ENCODE measurements at regions not wholly inside any gene's neighbourhood (a gene's known extent, or its start where the extent isn't known, plus 50 kb on each side); places are given as distances from the start of the nearest gene placed in this dataset.
A peak's percentile ranks its signal among the peaks of the same experiment; 100 is the strongest.

GRCh38 chr1:109821831-109822745, 58.4 kb upstream of the EPS8L3 start:
- ChIA-PET POLR2A (no interaction called here), CTCF (interaction anchor here (0.6 to 1.0 kb wide), 2 partner anchors 163 to 364 kb away, joined by 3 to 5 read pairs; partner anchors contain the start of gene AHCYL1)
- no peak overlapping the region for H3K4me3 ChIP-seq (ENCODE audit: low read depth, low read length)
- no peaks in the 10 kb centered on the region for H3K36me3 ChIP-seq (ENCODE audit: control insufficient read depth in 2 of 2, insufficient read depth in 1 of 2, low read length in 2 of 2)
- TF ChIP-seq EGR2 (tag by site-specific recombination; IDR thresholded peaks at IDR 0.05; ENCODE audit: low read depth) (0 out of 2 replicates have a peak, but pooled peaks have one; percentile 24), ZNF776 (tag by site-specific recombination; IDR thresholded peaks at IDR 0.05; ENCODE audit: borderline replicate concordance) (no peak), ZFHX2 (tag by site-specific recombination; conservative IDR thresholded peaks at IDR 0.05) (0 out of 2 replicates have a peak, but pooled peaks have one; percentile 23)
- H3K4me1 ChIP-seq (ENCODE audit: control insufficient read depth, insufficient read depth, low read length): no peaks in the 10 kb centered on the region
- H3K27ac ChIP-seq (ENCODE audit: extremely low read depth, low read depth, low read length): no peak overlapping the region
- no peaks in the 10 kb centered on the region for H3K9me3 ChIP-seq (ENCODE audit: control insufficient read depth, insufficient read depth, low read depth, low read length)

DNA sequence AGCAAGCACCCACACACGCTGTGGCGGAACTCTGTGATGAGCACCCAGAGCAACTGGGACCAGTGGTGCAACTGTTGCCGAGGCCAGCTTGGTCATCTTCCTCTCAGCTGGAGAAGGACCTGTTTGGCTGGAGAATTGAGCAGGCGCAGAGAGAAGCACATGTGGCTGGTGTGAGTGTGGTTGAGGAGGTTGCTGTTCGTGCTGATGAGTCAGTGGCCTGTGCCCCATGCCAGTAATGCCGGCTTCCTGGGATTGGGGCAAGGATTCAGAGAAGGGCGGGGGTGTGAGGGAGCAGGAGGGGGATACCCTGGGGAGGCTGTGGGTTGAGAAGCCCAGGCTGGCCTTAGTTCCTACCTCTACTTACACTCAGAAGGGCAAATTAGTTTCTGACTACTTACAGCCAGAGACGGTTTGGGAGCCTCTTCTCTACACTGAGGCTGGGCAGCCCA, 57.5 kb upstream of the EPS8L3 start:
- ChIA-PET CTCF (no interaction called here), POLR2A (no interaction called here)
- Histone ChIP-seq H3K36me3 (ENCODE audit: control insufficient read depth in 2 of 2, insufficient read depth in 1 of 2, low read length in 2 of 2) (no peaks in the 10 kb centered on the region), H3K27ac (ENCODE audit: extremely low read depth, low read depth, low read length) (no peak overlapping the region), H3K4me3 (ENCODE audit: low read depth, low read length) (no peak overlapping the region), H3K4me1 (ENCODE audit: control insufficient read depth, insufficient read depth, low read length) (no peaks in the 10 kb centered on the region), H3K9me3 (ENCODE audit: control insufficient read depth, insufficient read depth, low read depth, low read length) (no peaks in the 10 kb centered on the region)
- TF ChIP-seq ZFHX2 (tag by site-specific recombination; conservative IDR thresholded peaks at IDR 0.05) (peak; percentile 59), ZNF548 (tag by site-specific recombination; IDR thresholded peaks at IDR 0.05) (no peak), EGR2 (tag by site-specific recombination; IDR thresholded peaks at IDR 0.05; ENCODE audit: low read depth) (peak; percentile 23; the same call in 1 of the 2 replicates)

DNA sequence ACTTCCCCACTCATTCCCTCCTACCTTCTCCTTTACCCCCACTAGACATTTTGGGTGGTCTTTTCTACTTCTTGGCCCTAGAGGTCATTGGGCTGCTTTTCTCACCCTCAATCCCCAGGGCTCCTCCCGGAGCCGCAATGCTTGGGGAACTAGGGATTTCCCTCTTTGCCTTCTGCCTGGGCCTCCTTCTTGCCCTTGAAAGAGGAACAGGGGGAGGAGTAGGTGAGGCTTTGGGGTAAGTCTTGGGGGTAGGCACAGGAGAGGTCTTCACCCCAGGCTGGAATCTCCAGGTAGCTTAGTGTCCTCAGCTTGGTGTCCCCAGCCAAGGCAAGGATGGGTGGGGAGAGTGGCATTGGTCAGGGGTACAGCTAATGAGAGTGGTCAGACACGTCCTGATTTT, 56.2 kb upstream of the EPS8L3 start:
- H3K4me3 ChIP-seq (ENCODE audit: low read depth, low read length): no peak overlapping the region
- ChIA-PET POLR2A (no interaction called here), CTCF (no interaction called here)
- no peaks in the 10 kb centered on the region for H3K4me1 ChIP-seq (ENCODE audit: control insufficient read depth, insufficient read depth, low read length)
- TF ChIP-seq GLI2 (tag by site-specific recombination; IDR thresholded peaks at IDR 0.05; ENCODE audit: borderline replicate concordance, low read depth) (no peak), HOXA7 (CRISPR knock-in tag; IDR thresholded peaks at IDR 0.05; ENCODE audit: borderline replicate concordance) (no peak), KLF1 (tag by site-specific recombination; IDR thresholded peaks at IDR 0.05) (no peak), ZNF670 (tag by site-specific recombination; IDR thresholded peaks at IDR 0.05; ENCODE audit: low read depth) (no peak), ZNF24 (tag by site-specific recombination; IDR thresholded peaks at IDR 0.05) (no peak), GLIS2 (tag by site-specific recombination; IDR thresholded peaks at IDR 0.05) (no peak), ZNF792 (tag by site-specific recombination; IDR thresholded peaks at IDR 0.05) (no peak), ZNF664 (tag by site-specific recombination; IDR thresholded peaks at IDR 0.05) (no peak), ZBTB1 (tag by site-specific recombination; IDR thresholded peaks at IDR 0.05) (no peak), SETDB1 (IDR thresholded peaks at IDR 0.05; ENCODE audit: insufficient read length, low read length) (no peak), ZNF624 (tag by site-specific recombination; IDR thresholded peaks at IDR 0.05) (no peak), ZNF48 (tag by site-specific recombination; IDR thresholded peaks at IDR 0.05) (no peak), ZNF791 (tag by site-specific recombination; IDR thresholded peaks at IDR 0.05) (no peak), ZNF596 (tag by site-specific recombination; IDR thresholded peaks at IDR 0.05) (no peak)
- TF ChIP-seq, protein P1, sequence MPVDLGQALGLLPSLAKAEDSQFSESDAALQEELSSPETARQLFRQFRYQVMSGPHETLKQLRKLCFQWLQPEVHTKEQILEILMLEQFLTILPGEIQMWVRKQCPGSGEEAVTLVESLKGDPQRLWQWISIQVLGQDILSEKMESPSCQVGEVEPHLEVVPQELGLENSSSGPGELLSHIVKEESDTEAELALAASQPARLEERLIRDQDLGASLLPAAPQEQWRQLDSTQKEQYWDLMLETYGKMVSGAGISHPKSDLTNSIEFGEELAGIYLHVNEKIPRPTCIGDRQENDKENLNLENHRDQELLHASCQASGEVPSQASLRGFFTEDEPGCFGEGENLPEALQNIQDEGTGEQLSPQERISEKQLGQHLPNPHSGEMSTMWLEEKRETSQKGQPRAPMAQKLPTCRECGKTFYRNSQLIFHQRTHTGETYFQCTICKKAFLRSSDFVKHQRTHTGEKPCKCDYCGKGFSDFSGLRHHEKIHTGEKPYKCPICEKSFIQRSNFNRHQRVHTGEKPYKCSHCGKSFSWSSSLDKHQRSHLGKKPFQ (tag by site-specific recombination; IDR thresholded peaks at IDR 0.05): no peak
- TF ChIP-seq, protein P2, sequence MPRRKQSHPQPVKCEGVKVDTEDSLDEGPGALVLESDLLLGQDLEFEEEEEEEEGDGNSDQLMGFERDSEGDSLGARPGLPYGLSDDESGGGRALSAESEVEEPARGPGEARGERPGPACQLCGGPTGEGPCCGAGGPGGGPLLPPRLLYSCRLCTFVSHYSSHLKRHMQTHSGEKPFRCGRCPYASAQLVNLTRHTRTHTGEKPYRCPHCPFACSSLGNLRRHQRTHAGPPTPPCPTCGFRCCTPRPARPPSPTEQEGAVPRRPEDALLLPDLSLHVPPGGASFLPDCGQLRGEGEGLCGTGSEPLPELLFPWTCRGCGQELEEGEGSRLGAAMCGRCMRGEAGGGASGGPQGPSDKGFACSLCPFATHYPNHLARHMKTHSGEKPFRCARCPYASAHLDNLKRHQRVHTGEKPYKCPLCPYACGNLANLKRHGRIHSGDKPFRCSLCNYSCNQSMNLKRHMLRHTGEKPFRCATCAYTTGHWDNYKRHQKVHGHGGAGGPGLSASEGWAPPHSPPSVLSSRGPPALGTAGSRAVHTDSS (tag by site-specific recombination; IDR thresholded peaks at IDR 0.05): no peak
- no peak overlapping the region for H3K27ac ChIP-seq (ENCODE audit: extremely low read depth, low read depth, low read length)
- no peaks in the 10 kb centered on the region for H3K9me3 ChIP-seq (ENCODE audit: control insufficient read depth, insufficient read depth, low read depth, low read length)
- no peaks in the 10 kb centered on the region for H3K36me3 ChIP-seq (ENCODE audit: control insufficient read depth in 2 of 2, insufficient read depth in 1 of 2, low read length in 2 of 2)

Data from HEK293 (cell line).